ENCODE measurements at regions not wholly inside any gene's neighbourhood (a gene's known extent, or its start where the extent isn't known, plus 50 kb on each side); places are given as distances from the start of the nearest gene placed in this dataset.

DNA sequence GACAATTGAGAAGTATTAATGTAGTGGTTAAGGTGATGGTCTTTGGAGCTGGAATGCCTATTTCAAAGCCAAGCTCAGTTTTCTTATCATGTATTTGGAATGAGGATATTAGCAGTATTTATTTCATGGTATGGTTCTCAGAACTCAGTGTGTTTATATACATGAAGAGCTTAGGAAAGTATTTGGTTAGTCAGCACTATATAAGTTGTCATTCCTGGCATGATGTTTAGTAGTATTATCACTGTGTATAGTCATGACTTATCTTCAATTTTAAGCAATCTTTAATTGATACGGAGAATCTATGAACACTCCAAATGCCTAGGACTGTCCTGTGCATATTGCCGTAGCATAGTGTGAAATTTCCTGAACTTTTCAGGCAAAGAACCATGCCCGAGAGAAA, 501.9 kb upstream of the USP24 start:
- no peak for DNase-seq (ENCODE audit: low spot score)

DNA sequence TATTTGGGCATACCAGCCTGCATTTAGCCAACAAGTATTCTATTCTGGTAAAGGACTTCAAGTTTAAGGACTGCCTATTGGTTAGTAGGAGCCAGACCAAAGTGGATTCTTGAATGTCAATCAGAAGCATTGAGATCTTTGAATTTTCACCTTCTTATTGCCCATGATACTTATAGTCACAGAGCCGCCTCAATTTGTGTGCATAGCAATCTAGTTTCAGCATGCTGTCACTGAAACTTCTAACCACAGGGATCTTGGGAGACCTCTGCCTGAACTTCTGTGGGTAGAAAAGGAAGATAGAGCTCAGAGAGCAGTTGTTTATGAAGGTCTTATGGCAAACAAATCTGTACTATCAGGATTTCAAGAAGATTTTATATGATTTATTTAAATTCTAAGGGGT, 501.4 kb upstream of the USP24 start:
- no peak for DNase-seq (ENCODE audit: low spot score)

GRCh38 chr1:55716151-55716550, 501.0 kb upstream of the USP24 start:
- DNase-seq (ENCODE audit: low spot score): no peak

GRCh38 chr1:55714230-55714629, 499.1 kb upstream of the USP24 start:
- DNase-seq (ENCODE audit: low spot score): no peak

- no peak for DNase-seq (ENCODE audit: low spot score)
Observed at GRCh38 chr1:55713516-55713915, 498.4 kb upstream of the USP24 start.

GRCh38 chr1:55712148-55712547, 497.0 kb upstream of the USP24 start:
- no peak for DNase-seq (ENCODE audit: low spot score)

DNA sequence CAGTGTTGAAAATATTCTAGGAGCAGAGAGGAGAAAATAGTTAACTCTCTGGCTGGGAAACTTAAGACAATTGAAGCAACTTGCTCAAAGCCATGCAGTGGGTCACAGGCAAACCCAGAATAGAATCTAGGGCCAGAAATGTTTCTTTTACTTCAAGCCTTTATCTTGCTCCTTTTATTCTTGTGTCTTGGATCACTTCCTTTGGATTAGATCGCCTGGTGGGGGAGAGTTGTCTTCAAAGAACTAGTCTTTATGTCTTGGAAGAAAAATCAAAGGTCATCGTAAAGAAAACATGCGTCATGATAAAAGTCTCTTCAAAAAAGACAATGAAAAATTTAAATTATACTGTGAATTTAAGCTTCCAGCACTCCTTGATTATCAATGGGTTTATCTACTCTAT, 493.6 kb upstream of the USP24 start:
- no peak for DNase-seq (ENCODE audit: low spot score)

GRCh38 chr1:55707846-55708245, 492.7 kb upstream of the USP24 start:
- no peak for DNase-seq (ENCODE audit: low spot score)

DNA sequence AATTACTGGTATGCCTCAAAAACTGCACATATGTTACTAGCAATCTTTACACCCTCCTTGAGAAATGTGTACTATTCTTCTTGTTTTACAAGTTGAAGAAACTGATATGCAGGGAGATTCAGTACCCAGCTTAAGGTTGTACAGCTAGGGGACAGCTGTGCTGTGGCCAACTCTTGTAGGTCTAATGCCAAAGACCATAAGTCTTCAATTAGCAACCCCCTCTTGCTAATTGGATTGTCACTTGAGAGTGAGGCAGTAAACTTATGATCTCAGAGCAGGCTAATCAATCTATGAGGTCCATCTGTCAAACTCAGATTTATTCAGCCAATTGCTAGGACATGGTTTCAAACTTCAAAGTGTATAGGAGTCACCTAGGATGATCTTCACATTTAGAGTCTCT, 492.0 kb upstream of the USP24 start:
- DNase-seq (ENCODE audit: low spot score): no peak

- no peak for DNase-seq (ENCODE audit: low spot score)
Observed at GRCh38 chr1:55706397-55706796, 491.2 kb upstream of the USP24 start.

- DNase-seq (ENCODE audit: low spot score): peak; percentile 3
Observed at GRCh38 chr1:55703726-55704363, 488.7 kb upstream of the USP24 start.

DNA sequence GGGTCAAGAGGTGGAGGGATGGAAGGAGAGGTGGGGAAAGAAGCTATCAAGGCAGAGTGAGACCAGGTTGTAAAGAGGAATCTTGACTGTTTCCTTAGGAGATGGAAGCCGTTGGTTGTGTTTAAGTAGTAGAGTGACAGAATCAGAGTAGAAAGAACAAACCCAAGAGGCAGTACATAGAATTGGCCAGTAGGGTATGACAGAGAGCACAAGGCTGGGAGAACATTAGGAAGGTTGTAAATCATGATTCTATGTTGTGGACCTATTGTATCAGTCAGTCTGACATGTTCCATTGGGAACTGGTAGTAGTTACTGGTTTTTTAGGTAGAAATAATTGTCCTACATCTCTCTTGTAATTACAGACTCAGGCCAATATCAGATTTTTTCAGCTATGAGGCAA, 486.9 kb upstream of the USP24 start:
- DNase-seq (ENCODE audit: low spot score): no peak

DNA sequence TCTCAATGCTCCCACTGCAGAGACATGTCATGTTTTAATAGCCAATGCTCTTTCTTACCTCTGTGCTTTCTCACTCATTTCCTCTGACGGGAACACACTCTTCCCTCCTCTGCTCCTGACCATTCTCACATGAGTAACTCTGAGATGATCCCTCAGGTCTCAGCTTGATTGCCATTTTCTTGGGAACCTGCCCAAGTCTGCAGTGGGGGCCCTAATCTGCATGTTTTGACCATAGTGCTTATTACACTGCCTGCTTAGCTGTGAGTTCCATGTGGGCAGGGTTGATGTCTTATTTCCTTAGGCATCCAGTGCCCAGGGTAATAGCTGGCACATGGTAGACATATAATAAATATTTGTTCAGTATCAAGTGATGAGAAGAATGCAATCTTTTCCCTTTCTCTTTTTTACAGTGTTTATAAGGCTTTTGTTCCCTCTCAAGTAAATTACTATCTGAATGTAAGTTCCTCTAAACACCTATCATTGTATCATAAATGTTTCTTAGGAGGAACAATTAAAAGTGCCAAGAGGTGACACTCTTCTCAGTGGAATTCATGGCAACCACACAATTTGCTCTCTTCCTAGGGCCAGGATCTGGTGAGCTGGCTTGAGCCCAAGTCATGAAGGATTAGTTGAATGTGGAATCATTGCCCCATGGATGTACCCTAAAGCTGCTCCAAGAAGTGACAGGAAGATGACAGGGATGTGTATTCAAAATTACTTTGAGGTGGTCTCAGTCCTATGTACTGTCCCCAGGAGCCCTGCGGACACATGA, 485.4 kb upstream of the USP24 start:
- DNase-seq (ENCODE audit: low spot score): no peak

- no peak for DNase-seq (ENCODE audit: low spot score)
Observed at GRCh38 chr1:55699228-55699627, 484.1 kb upstream of the USP24 start.

GRCh38 chr1:55697997-55698535, 482.9 kb upstream of the USP24 start:
- DNase-seq (ENCODE audit: low spot score): no peak

DNA sequence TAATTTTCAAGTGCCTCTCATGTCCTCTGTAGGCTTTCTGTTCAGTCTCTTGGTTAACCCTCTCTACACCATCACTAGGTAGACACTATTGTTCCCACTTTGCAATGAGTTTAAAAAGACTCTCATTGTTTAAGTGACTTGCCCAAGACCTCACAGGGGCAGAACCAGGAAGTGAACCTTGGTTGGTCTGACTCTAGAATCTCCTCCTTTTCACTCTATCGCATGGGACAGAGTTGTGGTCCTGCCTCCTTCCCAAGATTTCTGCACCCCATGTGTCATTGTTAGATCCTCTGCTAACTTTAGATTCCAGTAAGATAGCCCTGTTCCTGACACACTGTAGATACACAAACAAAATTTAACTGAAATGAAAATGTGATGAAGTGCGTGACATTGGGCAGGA, 481.7 kb upstream of the USP24 start:
- no peak for DNase-seq (ENCODE audit: low spot score)

DNA sequence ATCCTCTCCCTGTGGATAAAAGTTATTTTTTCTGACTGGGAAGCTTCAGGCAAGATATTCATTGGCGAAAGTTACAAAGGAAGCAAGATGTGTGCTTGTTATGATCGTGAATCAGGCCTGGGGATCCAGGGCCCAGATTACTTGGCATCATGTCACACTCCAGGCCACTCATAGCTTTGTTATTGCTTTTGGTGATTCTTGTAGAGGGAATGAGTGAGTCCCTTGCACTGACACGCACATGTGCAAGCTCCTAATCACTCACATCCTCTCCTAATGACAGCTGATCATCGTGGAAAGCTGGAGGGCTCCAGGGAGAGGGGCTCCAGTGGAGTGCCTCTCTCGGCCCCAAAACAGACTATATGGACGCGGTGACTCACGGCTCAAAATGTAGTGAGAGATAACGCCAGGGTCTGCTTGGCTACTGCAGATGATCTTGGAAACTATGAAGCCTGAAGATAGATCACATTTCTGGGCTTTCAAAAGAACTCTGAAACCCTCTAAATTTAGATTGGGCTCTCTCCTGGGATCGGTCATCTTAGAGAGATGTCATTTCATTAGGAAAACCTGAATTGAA, 481.1 kb upstream of the USP24 start:
- DNase-seq (ENCODE audit: low spot score): no peak

GRCh38 chr1:55695552-55695951, 480.4 kb upstream of the USP24 start:
- DNase-seq (ENCODE audit: low spot score): peak; percentile 30

- no peak for DNase-seq (ENCODE audit: low spot score)
Observed at GRCh38 chr1:55695151-55695550, 480.0 kb upstream of the USP24 start.

DNA sequence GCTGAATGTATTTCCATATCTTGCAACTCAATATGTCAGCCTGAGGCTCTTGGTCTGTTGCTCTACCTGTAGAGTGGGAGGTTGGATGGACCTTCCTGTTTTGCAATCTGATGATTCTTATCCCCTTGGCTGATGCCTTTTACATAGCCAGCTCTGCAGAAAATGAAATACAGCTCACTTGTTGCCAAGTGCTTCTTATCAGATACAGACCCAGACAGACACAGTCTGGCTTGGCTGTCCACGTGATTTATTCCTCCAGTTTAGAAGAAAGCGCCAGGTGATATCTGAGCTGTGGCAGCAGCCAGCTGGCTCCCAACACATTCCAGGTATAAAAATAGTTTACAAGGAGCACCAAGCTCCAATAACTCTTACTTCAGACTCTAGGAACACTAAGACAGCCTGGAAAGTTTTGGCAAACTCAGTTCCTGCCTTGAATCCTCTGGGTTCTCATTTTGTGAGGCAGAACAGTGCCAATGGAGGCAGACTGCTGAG, 479.2 kb upstream of the USP24 start:
- no peak for DNase-seq (ENCODE audit: low spot score)

GRCh38 chr1:55692726-55693125, 477.6 kb upstream of the USP24 start:
- no peak for DNase-seq (ENCODE audit: low spot score)

DNA sequence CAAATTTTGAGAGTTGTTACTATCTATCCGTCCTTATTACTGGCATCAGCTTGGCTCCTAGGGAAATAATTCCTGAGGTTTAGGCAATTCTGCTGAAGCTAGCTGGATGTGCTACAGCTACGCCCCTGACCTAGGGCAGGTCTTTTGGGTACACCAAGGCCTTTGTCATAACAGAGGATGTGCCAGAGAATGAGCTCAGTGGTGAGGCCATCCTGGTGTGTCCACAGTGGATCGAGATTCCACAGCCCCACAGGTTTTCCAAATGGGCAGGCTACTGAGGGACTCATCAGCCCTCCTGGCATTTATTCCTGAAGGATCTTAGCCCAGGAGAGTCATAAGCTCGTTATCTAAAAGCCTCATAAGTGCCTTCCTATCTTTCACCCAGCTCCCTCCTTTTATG, 475.2 kb upstream of the USP24 start:
- no peak for DNase-seq (ENCODE audit: low spot score)

DNA sequence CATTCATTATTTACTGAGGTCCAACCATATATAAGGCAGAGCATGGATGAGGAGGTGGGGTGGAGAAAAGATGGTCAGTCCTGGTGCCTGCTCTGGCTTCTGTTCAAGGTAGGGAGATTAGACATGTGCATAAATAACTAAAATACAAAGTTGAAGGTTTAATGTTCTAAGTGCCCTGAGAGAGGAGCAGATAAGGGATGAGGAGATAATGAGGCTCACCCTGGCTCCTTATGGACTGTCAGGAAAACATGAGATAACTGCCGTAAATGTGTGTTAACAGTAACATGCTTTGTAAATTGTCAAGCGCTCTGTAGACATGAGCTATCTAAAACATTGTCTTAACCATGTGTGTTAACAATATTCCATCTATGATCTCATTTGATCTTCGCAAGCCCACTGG, 474.6 kb upstream of the USP24 start:
- no peak for DNase-seq (ENCODE audit: low spot score)

Data from Ammon's horn (tissue), 1 donor.